ENCODE measurements at regions not wholly inside any gene's neighbourhood (a gene's known extent, or its start where the extent isn't known, plus 50 kb on each side); places are given as distances from the start of the nearest gene placed in this dataset.

GRCh38 chr4:147343692-147344091 lies 137.2 kb upstream of the EDNRA start:
- no peak for DNase-seq (ENCODE audit: low read depth)
- TF ChIP-seq CTCF (IDR thresholded peaks at IDR 0.05; ENCODE audit: control insufficient read depth, insufficient read depth, low read depth, low read length, missing control alignments) = no peak

GRCh38 chr4:147345662-147346061 lies 135.2 kb upstream of the EDNRA start:
- no peak for DNase-seq (ENCODE audit: low read depth)
- H3K4me3 ChIP-seq (ENCODE audit: control insufficient read depth, low read depth, low read length) = no peak overlapping the region
- no peak for TF ChIP-seq CTCF (IDR thresholded peaks at IDR 0.05; ENCODE audit: control insufficient read depth, insufficient read depth, low read depth, low read length, missing control alignments)

More at GRCh38 chr4:147343692-147344091, 137.2 kb upstream of the EDNRA start:
- H3K4me3 ChIP-seq (ENCODE audit: control insufficient read depth, low read depth, low read length) = no peak overlapping the region

- TF ChIP-seq CTCF (IDR thresholded peaks at IDR 0.05; ENCODE audit: control insufficient read depth, insufficient read depth, low read depth, low read length, missing control alignments) = no peak
- DNase-seq (ENCODE audit: low read depth) = no peak
- no peak overlapping the region for H3K4me3 ChIP-seq (ENCODE audit: control insufficient read depth, low read depth, low read length)
Observed at GRCh38 chr4:147347217-147347616, 133.7 kb upstream of the EDNRA start.

GRCh38 chr4:147349193-147349592 lies 131.7 kb upstream of the EDNRA start:
- no peak for TF ChIP-seq CTCF (IDR thresholded peaks at IDR 0.05; ENCODE audit: control insufficient read depth, insufficient read depth, low read depth, low read length, missing control alignments)
- no peak for DNase-seq (ENCODE audit: low read depth)
- H3K4me3 ChIP-seq (ENCODE audit: control insufficient read depth, low read depth, low read length) = no peak overlapping the region

GRCh38 chr4:147351083-147351787 lies 129.7 kb upstream of the EDNRA start:
- TF ChIP-seq CTCF (IDR thresholded peaks at IDR 0.05; ENCODE audit: control insufficient read depth, insufficient read depth, low read depth, low read length, missing control alignments) = no peak
- no peak overlapping the region for H3K4me3 ChIP-seq (ENCODE audit: control insufficient read depth, low read depth, low read length)
- DNase-seq (ENCODE audit: low read depth) = no peak

GRCh38 chr4:147354237-147354636 lies 126.7 kb upstream of the EDNRA start:
- no peak overlapping the region for H3K4me3 ChIP-seq (ENCODE audit: control insufficient read depth, low read depth, low read length)
- no peak for DNase-seq (ENCODE audit: low read depth)
- TF ChIP-seq CTCF (IDR thresholded peaks at IDR 0.05; ENCODE audit: control insufficient read depth, insufficient read depth, low read depth, low read length, missing control alignments) = no peak

Data from AG09309 (cell line).